ENCODE measurements at regions not wholly inside any gene's neighbourhood (a gene's known extent, or its start where the extent isn't known, plus 50 kb on each side); places are given as distances from the start of the nearest gene placed in this dataset.

DNA sequence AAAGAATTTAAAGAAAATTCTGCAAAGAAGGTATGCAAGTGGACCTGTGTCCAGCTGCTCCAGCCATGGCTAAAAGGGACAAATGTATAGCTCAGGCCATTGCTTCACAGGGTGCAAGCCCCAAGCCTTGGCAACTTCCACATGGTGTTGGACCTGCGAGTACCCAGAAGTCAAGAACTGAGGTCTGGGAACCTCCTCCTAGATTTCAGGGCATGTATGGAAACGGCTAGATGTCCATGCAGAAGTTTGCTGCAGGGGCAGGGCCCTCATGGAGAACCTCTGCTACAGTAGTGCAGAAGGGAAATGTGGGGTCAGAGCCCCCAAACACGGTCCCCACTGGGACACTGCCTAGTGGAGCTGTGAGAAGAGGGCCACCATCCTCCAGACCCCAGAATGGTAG is 284.0 kb upstream of the RAB6C start (continued):
- TF ChIP-seq ZNF263 (CRISPR knock-in tag; IDR thresholded peaks at IDR 0.05; ENCODE audit: low read depth): no peak

DNA sequence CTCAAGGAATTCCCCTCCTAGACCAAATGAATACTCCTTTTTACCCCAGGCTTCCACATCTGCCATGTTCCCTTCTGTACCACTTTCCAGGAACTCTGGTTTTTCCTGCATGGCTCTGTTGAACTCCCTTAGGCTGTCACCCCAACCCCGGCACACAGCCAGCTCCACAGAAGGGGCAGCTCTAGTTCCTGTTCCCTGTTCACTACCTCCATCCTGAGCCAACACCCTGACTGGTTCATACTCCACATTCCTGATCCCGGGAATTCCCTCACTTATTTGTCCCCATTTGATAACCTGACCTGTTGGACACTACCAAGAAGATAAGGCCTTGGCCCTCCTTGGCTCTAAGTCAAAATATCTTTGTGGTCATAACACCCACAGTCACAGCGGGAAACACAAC is 280.9 kb upstream of the RAB6C start:
- TF ChIP-seq ZNF263 (CRISPR knock-in tag; IDR thresholded peaks at IDR 0.05; ENCODE audit: low read depth) (no peak), SP1 (CRISPR knock-in tag; conservative IDR thresholded peaks at IDR 0.05) (no peak), ESRRA (CRISPR knock-in tag; IDR thresholded peaks at IDR 0.05; ENCODE audit: borderline replicate concordance) (no peak), SMAD3 (CRISPR knock-in tag; IDR thresholded peaks at IDR 0.05; ENCODE audit: borderline replicate concordance) (no peak), FOXJ3 (CRISPR knock-in tag; IDR thresholded peaks at IDR 0.05; ENCODE audit: borderline replicate concordance) (no peak), ZNF138 (CRISPR knock-in tag; conservative IDR thresholded peaks at IDR 0.05) (no peak), SOX15 (CRISPR knock-in tag; IDR thresholded peaks at IDR 0.05) (no peak), ZNF317 (CRISPR knock-in tag; IDR thresholded peaks at IDR 0.05; ENCODE audit: borderline replicate concordance, low read depth) (no peak), ZNF671 (CRISPR knock-in tag; IDR thresholded peaks at IDR 0.05) (no peak), GTF2I (CRISPR knock-in tag; conservative IDR thresholded peaks at IDR 0.05) (no peak), TEAD4 (CRISPR knock-in tag; IDR thresholded peaks at IDR 0.05) (no peak)
- TF ChIP-seq, protein P1, sequence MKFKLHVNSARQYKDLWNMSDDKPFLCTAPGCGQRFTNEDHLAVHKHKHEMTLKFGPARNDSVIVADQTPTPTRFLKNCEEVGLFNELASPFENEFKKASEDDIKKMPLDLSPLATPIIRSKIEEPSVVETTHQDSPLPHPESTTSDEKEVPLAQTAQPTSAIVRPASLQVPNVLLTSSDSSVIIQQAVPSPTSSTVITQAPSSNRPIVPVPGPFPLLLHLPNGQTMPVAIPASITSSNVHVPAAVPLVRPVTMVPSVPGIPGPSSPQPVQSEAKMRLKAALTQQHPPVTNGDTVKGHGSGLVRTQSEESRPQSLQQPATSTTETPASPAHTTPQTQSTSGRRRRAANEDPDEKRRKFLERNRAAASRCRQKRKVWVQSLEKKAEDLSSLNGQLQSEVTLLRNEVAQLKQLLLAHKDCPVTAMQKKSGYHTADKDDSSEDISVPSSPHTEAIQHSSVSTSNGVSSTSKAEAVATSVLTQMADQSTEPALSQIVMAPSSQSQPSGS (CRISPR knock-in tag; IDR thresholded peaks at IDR 0.05; ENCODE audit: borderline replicate concordance, low read depth): no peak
- TF ChIP-seq, protein P2, sequence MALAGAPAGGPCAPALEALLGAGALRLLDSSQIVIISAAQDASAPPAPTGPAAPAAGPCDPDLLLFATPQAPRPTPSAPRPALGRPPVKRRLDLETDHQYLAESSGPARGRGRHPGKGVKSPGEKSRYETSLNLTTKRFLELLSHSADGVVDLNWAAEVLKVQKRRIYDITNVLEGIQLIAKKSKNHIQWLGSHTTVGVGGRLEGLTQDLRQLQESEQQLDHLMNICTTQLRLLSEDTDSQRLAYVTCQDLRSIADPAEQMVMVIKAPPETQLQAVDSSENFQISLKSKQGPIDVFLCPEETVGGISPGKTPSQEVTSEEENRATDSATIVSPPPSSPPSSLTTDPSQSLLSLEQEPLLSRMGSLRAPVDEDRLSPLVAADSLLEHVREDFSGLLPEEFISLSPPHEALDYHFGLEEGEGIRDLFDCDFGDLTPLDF (CRISPR knock-in tag; IDR thresholded peaks at IDR 0.05): no peak
- TF ChIP-seq, protein P3, sequence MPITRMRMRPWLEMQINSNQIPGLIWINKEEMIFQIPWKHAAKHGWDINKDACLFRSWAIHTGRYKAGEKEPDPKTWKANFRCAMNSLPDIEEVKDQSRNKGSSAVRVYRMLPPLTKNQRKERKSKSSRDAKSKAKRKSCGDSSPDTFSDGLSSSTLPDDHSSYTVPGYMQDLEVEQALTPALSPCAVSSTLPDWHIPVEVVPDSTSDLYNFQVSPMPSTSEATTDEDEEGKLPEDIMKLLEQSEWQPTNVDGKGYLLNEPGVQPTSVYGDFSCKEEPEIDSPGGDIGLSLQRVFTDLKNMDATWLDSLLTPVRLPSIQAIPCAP (CRISPR knock-in tag; IDR thresholded peaks at IDR 0.05): no peak
- TF ChIP-seq, protein P4, sequence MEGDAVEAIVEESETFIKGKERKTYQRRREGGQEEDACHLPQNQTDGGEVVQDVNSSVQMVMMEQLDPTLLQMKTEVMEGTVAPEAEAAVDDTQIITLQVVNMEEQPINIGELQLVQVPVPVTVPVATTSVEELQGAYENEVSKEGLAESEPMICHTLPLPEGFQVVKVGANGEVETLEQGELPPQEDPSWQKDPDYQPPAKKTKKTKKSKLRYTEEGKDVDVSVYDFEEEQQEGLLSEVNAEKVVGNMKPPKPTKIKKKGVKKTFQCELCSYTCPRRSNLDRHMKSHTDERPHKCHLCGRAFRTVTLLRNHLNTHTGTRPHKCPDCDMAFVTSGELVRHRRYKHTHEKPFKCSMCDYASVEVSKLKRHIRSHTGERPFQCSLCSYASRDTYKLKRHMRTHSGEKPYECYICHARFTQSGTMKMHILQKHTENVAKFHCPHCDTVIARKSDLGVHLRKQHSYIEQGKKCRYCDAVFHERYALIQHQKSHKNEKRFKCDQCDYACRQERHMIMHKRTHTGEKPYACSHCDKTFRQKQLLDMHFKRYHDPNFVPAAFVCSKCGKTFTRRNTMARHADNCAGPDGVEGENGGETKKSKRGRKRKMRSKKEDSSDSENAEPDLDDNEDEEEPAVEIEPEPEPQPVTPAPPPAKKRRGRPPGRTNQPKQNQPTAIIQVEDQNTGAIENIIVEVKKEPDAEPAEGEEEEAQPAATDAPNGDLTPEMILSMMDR (IDR thresholded peaks at IDR 0.05): no peak
- TF ChIP-seq, protein P5, sequence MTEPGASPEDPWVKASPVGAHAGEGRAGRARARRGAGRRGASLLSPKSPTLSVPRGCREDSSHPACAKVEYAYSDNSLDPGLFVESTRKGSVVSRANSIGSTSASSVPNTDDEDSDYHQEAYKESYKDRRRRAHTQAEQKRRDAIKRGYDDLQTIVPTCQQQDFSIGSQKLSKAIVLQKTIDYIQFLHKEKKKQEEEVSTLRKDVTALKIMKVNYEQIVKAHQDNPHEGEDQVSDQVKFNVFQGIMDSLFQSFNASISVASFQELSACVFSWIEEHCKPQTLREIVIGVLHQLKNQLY (CRISPR knock-in tag; IDR thresholded peaks at IDR 0.05): no peak
- TF ChIP-seq, protein P6, sequence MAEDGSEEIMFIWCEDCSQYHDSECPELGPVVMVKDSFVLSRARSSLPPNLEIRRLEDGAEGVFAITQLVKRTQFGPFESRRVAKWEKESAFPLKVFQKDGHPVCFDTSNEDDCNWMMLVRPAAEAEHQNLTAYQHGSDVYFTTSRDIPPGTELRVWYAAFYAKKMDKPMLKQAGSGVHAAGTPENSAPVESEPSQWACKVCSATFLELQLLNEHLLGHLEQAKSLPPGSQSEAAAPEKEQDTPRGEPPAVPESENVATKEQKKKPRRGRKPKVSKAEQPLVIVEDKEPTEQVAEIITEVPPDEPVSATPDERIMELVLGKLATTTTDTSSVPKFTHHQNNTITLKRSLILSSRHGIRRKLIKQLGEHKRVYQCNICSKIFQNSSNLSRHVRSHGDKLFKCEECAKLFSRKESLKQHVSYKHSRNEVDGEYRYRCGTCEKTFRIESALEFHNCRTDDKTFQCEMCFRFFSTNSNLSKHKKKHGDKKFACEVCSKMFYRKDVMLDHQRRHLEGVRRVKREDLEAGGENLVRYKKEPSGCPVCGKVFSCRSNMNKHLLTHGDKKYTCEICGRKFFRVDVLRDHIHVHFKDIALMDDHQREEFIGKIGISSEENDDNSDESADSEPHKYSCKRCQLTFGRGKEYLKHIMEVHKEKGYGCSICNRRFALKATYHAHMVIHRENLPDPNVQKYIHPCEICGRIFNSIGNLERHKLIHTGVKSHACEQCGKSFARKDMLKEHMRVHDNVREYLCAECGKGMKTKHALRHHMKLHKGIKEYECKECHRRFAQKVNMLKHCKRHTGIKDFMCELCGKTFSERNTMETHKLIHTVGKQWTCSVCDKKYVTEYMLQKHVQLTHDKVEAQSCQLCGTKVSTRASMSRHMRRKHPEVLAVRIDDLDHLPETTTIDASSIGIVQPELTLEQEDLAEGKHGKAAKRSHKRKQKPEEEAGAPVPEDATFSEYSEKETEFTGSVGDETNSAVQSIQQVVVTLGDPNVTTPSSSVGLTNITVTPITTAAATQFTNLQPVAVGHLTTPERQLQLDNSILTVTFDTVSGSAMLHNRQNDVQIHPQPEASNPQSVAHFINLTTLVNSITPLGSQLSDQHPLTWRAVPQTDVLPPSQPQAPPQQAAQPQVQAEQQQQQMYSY (CRISPR knock-in tag; IDR thresholded peaks at IDR 0.05): no peak
- TF ChIP-seq, protein P7, sequence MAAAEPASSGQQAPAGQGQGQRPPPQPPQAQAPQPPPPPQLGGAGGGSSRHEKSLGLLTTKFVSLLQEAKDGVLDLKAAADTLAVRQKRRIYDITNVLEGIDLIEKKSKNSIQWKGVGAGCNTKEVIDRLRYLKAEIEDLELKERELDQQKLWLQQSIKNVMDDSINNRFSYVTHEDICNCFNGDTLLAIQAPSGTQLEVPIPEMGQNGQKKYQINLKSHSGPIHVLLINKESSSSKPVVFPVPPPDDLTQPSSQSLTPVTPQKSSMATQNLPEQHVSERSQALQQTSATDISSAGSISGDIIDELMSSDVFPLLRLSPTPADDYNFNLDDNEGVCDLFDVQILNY (CRISPR knock-in tag; IDR thresholded peaks at IDR 0.05): no peak
- TF ChIP-seq, protein P8, sequence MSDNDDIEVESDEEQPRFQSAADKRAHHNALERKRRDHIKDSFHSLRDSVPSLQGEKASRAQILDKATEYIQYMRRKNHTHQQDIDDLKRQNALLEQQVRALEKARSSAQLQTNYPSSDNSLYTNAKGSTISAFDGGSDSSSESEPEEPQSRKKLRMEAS (CRISPR knock-in tag; IDR thresholded peaks at IDR 0.05): no peak
- ChIA-PET CTCF (interaction anchor here (1.3 kb wide), 2 partner anchors 9 to 10 kb away, joined by 4 read pairs; no protein-coding TSS in a partner anchor), POLR2A (no interaction called here)
- DNase-seq (ENCODE audit: low spot score): no peak
- Mint-ChIP-seq H3K9me3 (peaks cover 21% of the 10 kb centered on the region), H3K27me3 (ENCODE audit: low read depth) (no peaks in the 10 kb centered on the region), H3K4me1 (no peaks in the 10 kb centered on the region), H3K36me3 (no peaks in the 10 kb centered on the region), H3K27ac (no peak overlapping the region), H3K4me3 (no peak overlapping the region)
- ATAC-seq: no peak
